K562 (cell line): ENCODE measurements at regions not wholly inside any gene's neighbourhood (a gene's known extent, or its start where the extent isn't known, plus 50 kb on each side); places are given as distances from the start of the nearest gene placed in this dataset.
A peak's percentile ranks its signal among the peaks of the same experiment; 100 is the strongest.

Experiments
- ARNT ChIP-seq, 2 experiments: fragments of 450-650 bp; IDR thresholded peaks; 2 replicates each; pipeline ENCODE4 v1.6.1; 2016; ENCODE audit warnings: mild to moderate bottlenecking in 1 of 2
- CAMTA2 ChIP-seq: fragments of 250-450 bp; sonication (Bioruptor Pico); conservative IDR thresholded peaks from 2 replicates; pipeline ENCODE4 v1.5.1; 2022
- CC2D1A ChIP-seq: fragments of 450-650 bp; IDR thresholded peaks from 2 replicates; pipeline ENCODE4 v1.6.1; 2017; ENCODE audit warnings: mild to moderate bottlenecking
- ETV1 ChIP-seq: fragments of 450-650 bp; conservative IDR thresholded peaks from 2 replicates; pipeline ENCODE4 v1.6.1; 2016; ENCODE audit warnings: missing genetic modification characterization, control low read depth, low read depth, missing compliant biosample characterization
- LEF1 ChIP-seq: fragments of 450-650 bp; IDR thresholded peaks from 2 replicates; pipeline ENCODE4 v1.6.1; 2016; ENCODE audit warnings: mild to moderate bottlenecking
- MYNN ChIP-seq, 2 experiments: sonication (generic); formaldehyde crosslinking in 1 of 2; IDR thresholded peaks; 2 replicates each; pipeline versions ENCODE4 v1.5.0 to v1.6.1; 2016 to 2020; ENCODE audit warnings: antibody characterized with exemption in 1 of 2, missing genetic modification reagents in 1 of 2
- NONO ChIP-seq, 2 experiments: fragments of 200-400 bp in 1 of 2; fragments of 450-650 bp in 1 of 2; formaldehyde crosslinking in 1 of 2; IDR thresholded peaks; 2 replicates each; pipeline ENCODE4 v1.6.1; 2017; ENCODE audit warnings: low read depth in 2 of 2, mild to moderate bottlenecking in 2 of 2, moderate library complexity in 2 of 2, low read length in 1 of 2
- POLR2A ChIP-seq: fragments of 450-650 bp; conservative IDR thresholded peaks from 2 replicates; pipeline ENCODE4 v1.6.1; 2016
- PTBP1 ChIP-seq: fragments of 200-400 bp; formaldehyde crosslinking; IDR thresholded peaks from 2 replicates; pipeline ENCODE4 v1.6.1; 2017; ENCODE audit warnings: low read depth, low read length
- RNF2 ChIP-seq: sonication (generic); IDR thresholded peaks from 2 replicates; pipeline ENCODE4 v1.6.1; 2016
- SREBF2 ChIP-seq: sonication (generic); formaldehyde crosslinking; IDR thresholded peaks from 2 replicates; pipeline ENCODE4 v1.4.0; 2020; ENCODE audit warnings: mild to moderate bottlenecking, missing genetic modification reagents
- TAF1 ChIP-seq: IDR thresholded peaks from 2 replicates; pipeline ENCODE4 v1.6.1; 2011; ENCODE audit warnings: mild to moderate bottlenecking, low read length, moderate library complexity; ENCODE audit not compliant: insufficient read depth, control insufficient read depth, severe bottlenecking; ENCODE audit errors: extremely low read depth
- TBL1XR1 ChIP-seq, 2 experiments: IDR thresholded peaks; 2 replicates each; pipeline ENCODE4 v1.6.1; 2012; ENCODE audit warnings: improper control_type of control experiment in 2 of 2, low read length in 2 of 2, mild to moderate bottlenecking in 1 of 2
- ZNF583 ChIP-seq: fragments of 250-450 bp; sonication (Bioruptor Pico); IDR thresholded peaks from 2 replicates; pipeline ENCODE4 v1.4.0; 2020
- ZNF75A ChIP-seq: fragments of 450-650 bp; formaldehyde crosslinking; IDR thresholded peaks from 2 replicates; pipeline ENCODE4 v1.4.0; 2020; ENCODE audit warnings: mild to moderate bottlenecking
- TF ChIP-seq, protein P1 (sequence below): fragments of 450-650 bp; IDR thresholded peaks from 2 replicates; pipeline ENCODE4 v1.6.1; 2016; ENCODE audit warnings: missing biosample characterization, missing genetic modification characterization
- TF ChIP-seq, protein P2 (sequence below): sonication (generic); formaldehyde crosslinking; IDR thresholded peaks from 2 replicates; pipeline ENCODE4 v1.8.1; 2023; ENCODE audit warnings: missing genetic modification reagents, mild to moderate bottlenecking, borderline replicate concordance
- TF ChIP-seq, protein P3 (sequence below): sonication (generic); formaldehyde crosslinking; IDR thresholded peaks from 2 replicates; pipeline ENCODE4 v1.8.0; 2022; ENCODE audit warnings: mild to moderate bottlenecking, missing genetic modification reagents
- TF ChIP-seq, protein P4 (sequence below): fragments of 450-650 bp; formaldehyde crosslinking; IDR thresholded peaks from 2 replicates; pipeline ENCODE4 v1.4.0; 2020; ENCODE audit warnings: mild to moderate bottlenecking, moderate library complexity
- TF ChIP-seq, protein P5 (sequence below): sonication (generic); formaldehyde crosslinking; IDR thresholded peaks from 2 replicates; pipeline ENCODE4 v1.8.1; 2022; ENCODE audit warnings: missing genetic modification reagents

DNA sequence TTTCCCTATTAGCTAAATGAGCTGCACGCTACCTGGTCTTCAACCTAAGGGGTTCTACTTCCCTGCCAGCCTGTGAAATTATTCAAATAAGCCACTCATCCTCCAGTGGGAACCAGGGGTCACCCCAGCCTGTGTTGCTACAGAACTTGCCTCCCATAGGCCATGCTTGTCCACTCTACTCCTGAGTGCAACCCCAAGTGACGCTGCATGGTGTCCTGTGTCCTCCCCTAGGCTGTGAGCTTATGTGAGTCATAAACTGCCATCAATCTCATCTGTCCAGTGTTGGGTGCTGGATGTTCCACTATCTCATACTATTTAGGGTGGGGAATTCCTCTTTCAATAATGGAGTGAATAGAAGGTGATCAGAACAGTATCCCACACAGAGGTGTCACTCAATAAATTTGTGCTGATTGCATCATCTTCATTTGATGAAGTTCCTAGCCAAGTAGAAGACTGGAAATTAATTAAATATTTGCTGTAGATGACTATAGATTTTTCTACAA, 49.8 kb upstream of the SSR3 start (continued):
- TF ChIP-seq MYNN (IDR thresholded peaks at IDR 0.05), result peak; percentile 71; the same call in 1 of the 2 replicates
- TF ChIP-seq MYNN (CRISPR knock-in tag; IDR thresholded peaks at IDR 0.05), result no peak
- TF ChIP-seq ARNT (IDR thresholded peaks at IDR 0.05), result peak in 1 of 2 experiments; percentile 57; a peak in 1 of 4 replicates
- peak; percentile 35; the same call in 1 of the 2 replicates for TF ChIP-seq RNF2
- TF ChIP-seq CC2D1A, result no peak
- TF ChIP-seq CAMTA2, result no peak
- TF ChIP-seq ZNF75A (CRISPR knock-in tag), result no peak
- TF ChIP-seq ETV1 (tag), result no peak
- peak in 1 of 2 experiments; percentile 37; a peak in 1 of 4 replicates for TF ChIP-seq TBL1XR1 (IDR thresholded peaks at IDR 0.05; ENCODE audit: low read length in 2 of 2)
- TF ChIP-seq, protein P1, sequence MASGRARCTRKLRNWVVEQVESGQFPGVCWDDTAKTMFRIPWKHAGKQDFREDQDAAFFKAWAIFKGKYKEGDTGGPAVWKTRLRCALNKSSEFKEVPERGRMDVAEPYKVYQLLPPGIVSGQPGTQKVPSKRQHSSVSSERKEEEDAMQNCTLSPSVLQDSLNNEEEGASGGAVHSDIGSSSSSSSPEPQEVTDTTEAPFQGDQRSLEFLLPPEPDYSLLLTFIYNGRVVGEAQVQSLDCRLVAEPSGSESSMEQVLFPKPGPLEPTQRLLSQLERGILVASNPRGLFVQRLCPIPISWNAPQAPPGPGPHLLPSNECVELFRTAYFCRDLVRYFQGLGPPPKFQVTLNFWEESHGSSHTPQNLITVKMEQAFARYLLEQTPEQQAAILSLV (tag), result peak; percentile 76; the same call in 1 of the 2 replicates
- TF ChIP-seq, protein P2, sequence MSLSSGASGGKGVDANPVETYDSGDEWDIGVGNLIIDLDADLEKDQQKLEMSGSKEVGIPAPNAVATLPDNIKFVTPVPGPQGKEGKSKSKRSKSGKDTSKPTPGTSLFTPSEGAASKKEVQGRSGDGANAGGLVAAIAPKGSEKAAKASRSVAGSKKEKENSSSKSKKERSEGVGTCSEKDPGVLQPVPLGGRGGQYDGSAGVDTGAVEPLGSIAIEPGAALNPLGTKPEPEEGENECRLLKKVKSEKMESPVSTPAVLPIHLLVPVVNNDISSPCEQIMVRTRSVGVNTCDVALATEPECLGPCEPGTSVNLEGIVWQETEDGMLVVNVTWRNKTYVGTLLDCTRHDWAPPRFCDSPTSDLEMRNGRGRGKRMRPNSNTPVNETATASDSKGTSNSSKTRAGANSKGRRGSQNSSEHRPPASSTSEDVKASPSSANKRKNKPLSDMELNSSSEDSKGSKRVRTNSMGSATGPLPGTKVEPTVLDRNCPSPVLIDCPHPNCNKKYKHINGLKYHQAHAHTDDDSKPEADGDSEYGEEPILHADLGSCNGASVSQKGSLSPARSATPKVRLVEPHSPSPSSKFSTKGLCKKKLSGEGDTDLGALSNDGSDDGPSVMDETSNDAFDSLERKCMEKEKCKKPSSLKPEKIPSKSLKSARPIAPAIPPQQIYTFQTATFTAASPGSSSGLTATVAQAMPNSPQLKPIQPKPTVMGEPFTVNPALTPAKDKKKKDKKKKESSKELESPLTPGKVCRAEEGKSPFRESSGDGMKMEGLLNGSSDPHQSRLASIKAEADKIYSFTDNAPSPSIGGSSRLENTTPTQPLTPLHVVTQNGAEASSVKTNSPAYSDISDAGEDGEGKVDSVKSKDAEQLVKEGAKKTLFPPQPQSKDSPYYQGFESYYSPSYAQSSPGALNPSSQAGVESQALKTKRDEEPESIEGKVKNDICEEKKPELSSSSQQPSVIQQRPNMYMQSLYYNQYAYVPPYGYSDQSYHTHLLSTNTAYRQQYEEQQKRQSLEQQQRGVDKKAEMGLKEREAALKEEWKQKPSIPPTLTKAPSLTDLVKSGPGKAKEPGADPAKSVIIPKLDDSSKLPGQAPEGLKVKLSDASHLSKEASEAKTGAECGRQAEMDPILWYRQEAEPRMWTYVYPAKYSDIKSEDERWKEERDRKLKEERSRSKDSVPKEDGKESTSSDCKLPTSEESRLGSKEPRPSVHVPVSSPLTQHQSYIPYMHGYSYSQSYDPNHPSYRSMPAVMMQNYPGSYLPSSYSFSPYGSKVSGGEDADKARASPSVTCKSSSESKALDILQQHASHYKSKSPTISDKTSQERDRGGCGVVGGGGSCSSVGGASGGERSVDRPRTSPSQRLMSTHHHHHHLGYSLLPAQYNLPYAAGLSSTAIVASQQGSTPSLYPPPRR, result no peak
- TF ChIP-seq LEF1, result peak; percentile 68; the same call in 1 of the 2 replicates
- TF ChIP-seq, protein P3, sequence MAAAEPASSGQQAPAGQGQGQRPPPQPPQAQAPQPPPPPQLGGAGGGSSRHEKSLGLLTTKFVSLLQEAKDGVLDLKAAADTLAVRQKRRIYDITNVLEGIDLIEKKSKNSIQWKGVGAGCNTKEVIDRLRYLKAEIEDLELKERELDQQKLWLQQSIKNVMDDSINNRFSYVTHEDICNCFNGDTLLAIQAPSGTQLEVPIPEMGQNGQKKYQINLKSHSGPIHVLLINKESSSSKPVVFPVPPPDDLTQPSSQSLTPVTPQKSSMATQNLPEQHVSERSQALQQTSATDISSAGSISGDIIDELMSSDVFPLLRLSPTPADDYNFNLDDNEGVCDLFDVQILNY, result no peak
- peak; percentile 64 for TF ChIP-seq TAF1
- TF ChIP-seq, protein P4, sequence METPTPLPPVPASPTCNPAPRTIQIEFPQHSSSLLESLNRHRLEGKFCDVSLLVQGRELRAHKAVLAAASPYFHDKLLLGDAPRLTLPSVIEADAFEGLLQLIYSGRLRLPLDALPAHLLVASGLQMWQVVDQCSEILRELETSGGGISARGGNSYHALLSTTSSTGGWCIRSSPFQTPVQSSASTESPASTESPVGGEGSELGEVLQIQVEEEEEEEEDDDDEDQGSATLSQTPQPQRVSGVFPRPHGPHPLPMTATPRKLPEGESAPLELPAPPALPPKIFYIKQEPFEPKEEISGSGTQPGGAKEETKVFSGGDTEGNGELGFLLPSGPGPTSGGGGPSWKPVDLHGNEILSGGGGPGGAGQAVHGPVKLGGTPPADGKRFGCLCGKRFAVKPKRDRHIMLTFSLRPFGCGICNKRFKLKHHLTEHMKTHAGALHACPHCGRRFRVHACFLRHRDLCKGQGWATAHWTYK (CRISPR knock-in tag), result peak; percentile 41; the same call in 1 of the 2 replicates
- TF ChIP-seq SREBF2 (CRISPR knock-in tag), result no peak
- peak; percentile 57; the same call in 1 of the 2 replicates for TF ChIP-seq POLR2A
- TF ChIP-seq NONO (IDR thresholded peaks at IDR 0.05; ENCODE audit: low read depth in 2 of 2, low read length in 1 of 2), result no peak
- TF ChIP-seq PTBP1, result no peak
- peak; percentile 78 for TF ChIP-seq ZNF583 (CRISPR knock-in tag)
- TF ChIP-seq, protein P5, sequence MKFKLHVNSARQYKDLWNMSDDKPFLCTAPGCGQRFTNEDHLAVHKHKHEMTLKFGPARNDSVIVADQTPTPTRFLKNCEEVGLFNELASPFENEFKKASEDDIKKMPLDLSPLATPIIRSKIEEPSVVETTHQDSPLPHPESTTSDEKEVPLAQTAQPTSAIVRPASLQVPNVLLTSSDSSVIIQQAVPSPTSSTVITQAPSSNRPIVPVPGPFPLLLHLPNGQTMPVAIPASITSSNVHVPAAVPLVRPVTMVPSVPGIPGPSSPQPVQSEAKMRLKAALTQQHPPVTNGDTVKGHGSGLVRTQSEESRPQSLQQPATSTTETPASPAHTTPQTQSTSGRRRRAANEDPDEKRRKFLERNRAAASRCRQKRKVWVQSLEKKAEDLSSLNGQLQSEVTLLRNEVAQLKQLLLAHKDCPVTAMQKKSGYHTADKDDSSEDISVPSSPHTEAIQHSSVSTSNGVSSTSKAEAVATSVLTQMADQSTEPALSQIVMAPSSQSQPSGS (CRISPR knock-in tag), result no peak
